Tibial nerve (tissue), 4 donors: ENCODE measurements at regions not wholly inside any gene's neighbourhood (a gene's known extent, or its start where the extent isn't known, plus 50 kb on each side); places are given as distances from the start of the nearest gene placed in this dataset.
A peak's percentile ranks its signal among the peaks of the same experiment; 100 is the strongest.

ENCODE experiments used
- DNase-seq, 2 donors: peaks; one replicate each; pipeline ENCODE4 v3.0.0-alpha.2; 2019; ENCODE audit warnings: low spot score in 2 of 2
- H3K27ac ChIP-seq, 4 donors: fragments of 200-600 bp; sonication (generic) in 3 of 4; one replicate each; pipeline ENCODE4 v1.5.1; 2017 to 2019; ENCODE audit warnings: mild to moderate bottlenecking in 1 of 4
- H3K27me3 ChIP-seq, 2 donors: fragments of 200-600 bp; sonication (generic) in 1 of 2; one replicate each; pipeline versions ENCODE4 v1.5.1 to v1.6.0; 2017 to 2019
- H3K36me3 ChIP-seq, 3 donors: fragments of 200-600 bp; sonication (generic); one replicate each; pipeline ENCODE4 v1.5.1; 2018 to 2019
- H3K4me1 ChIP-seq, 4 donors: fragments of 200-600 bp; sonication (generic) in 3 of 4; one replicate each; pipeline ENCODE4 v1.5.1; 2017 to 2019
- H3K4me3 ChIP-seq, 4 donors: fragments of 200-600 bp; sonication (generic) in 3 of 4; one replicate each; pipeline ENCODE4 v1.5.1; 2017 to 2019; ENCODE audit warnings: mild to moderate bottlenecking in 1 of 4, moderate library complexity in 1 of 4
- H3K9me3 ChIP-seq, 4 donors: fragments of 200-600 bp; sonication (generic) in 3 of 4; one replicate each; pipeline ENCODE4 v1.5.1; 2017 to 2019
- CTCF ChIP-seq, 5 experiments: fragments of 200-600 bp in 3 of 5; fragments of 450-650 bp in 2 of 5; sonication (generic) in 3 of 5; IDR thresholded peaks; one replicate each; pipeline ENCODE4 v1.5.1; 2016 to 2019; ENCODE audit warnings: antibody characterized with exemption in 5 of 5, mild to moderate bottlenecking in 3 of 5, moderate library complexity in 2 of 5
- EP300 ChIP-seq, 2 donors: sonication (generic); formaldehyde crosslinking; IDR thresholded peaks; one replicate each; pipeline ENCODE4 v1.6.1; 2017; ENCODE audit warnings: antibody characterized with exemption in 2 of 2, mild to moderate bottlenecking in 1 of 2
- POLR2A ChIP-seq, 2 donors: fragments of 450-650 bp; IDR thresholded peaks; one replicate each; pipeline ENCODE4 v1.6.1; 2017; ENCODE audit warnings: antibody characterized with exemption in 2 of 2, mild to moderate bottlenecking in 2 of 2, moderate library complexity in 2 of 2
- WGBS, 2 donors: methylation state at CpG; one replicate each; pipeline ENCODE4 v1.1.5; 2018; 5-methylcytosine and 5-hydroxymethylcytosine counted together

GRCh38 chr2:144798989-144799388 lies 279.1 kb upstream of the ZEB2 start:
- TF ChIP-seq EP300 (IDR thresholded peaks at IDR 0.05), result no peak
- TF ChIP-seq CTCF (IDR thresholded peaks at IDR 0.05), result no peak
- no peak for TF ChIP-seq POLR2A (IDR thresholded peaks at IDR 0.05)
- Histone ChIP-seq H3K36me3 (no peaks in the 10 kb centered on the region), H3K27me3 (no peaks in the 10 kb centered on the region), H3K4me3 (no peak overlapping the region), H3K27ac (no peak overlapping the region), H3K9me3 (no peaks in the 10 kb centered on the region), H3K4me1 (peaks cover 0 to 3% (median 0%) of the 10 kb centered on the region in 4 donors)
- WGBS, 2 donors, result 56 to 58% methylated on average over 3 of the region's 3 CpGs
- DNase-seq, result no peak

GRCh38 chr2:144798034-144798433 lies 278.1 kb upstream of the ZEB2 start:
- Histone ChIP-seq H3K27ac (no peak overlapping the region), H3K9me3 (no peaks in the 10 kb centered on the region), H3K36me3 (no peaks in the 10 kb centered on the region), H3K4me1 (peaks cover 0 to 3% (median 0%) of the 10 kb centered on the region in 4 donors), H3K4me3 (no peak overlapping the region), H3K27me3 (no peaks in the 10 kb centered on the region)
- DNase-seq, result no peak
- TF ChIP-seq POLR2A (IDR thresholded peaks at IDR 0.05) (no peak), CTCF (IDR thresholded peaks at IDR 0.05) (no peak), EP300 (IDR thresholded peaks at IDR 0.05) (no peak)
- 96% methylated on average over 2 of the region's 2 CpGs for WGBS, 2 donors

- Histone ChIP-seq H3K4me1 (no peaks in the 10 kb centered on the region), H3K4me3 (no peak overlapping the region), H3K27me3 (no peaks in the 10 kb centered on the region), H3K27ac (peak overlapping the region in 2 of 4 donors; percentile 9 to 65), H3K9me3 (no peaks in the 10 kb centered on the region), H3K36me3 (no peaks in the 10 kb centered on the region)
- DNase-seq, result no peak
- WGBS, 2 donors, result 70 to 75% methylated on average over 3 of the region's 3 CpGs
- TF ChIP-seq EP300 (IDR thresholded peaks at IDR 0.05), result no peak
- no peak for TF ChIP-seq CTCF (IDR thresholded peaks at IDR 0.05)
- TF ChIP-seq POLR2A (IDR thresholded peaks at IDR 0.05), result no peak
Observed at GRCh38 chr2:144796936-144797335, 277.0 kb upstream of the ZEB2 start.

GRCh38 chr2:144796164-144796563 lies 276.2 kb upstream of the ZEB2 start:
- H3K36me3 ChIP-seq, result no peaks in the 10 kb centered on the region
- DNase-seq, result no peak
- WGBS, 2 donors, result 55 to 58% methylated on average over 2 of the region's 2 CpGs
- no peak overlapping the region for H3K4me3 ChIP-seq
- H3K4me1 ChIP-seq, result no peaks in the 10 kb centered on the region
- TF ChIP-seq CTCF (IDR thresholded peaks at IDR 0.05) (no peak), EP300 (IDR thresholded peaks at IDR 0.05) (no peak), POLR2A (IDR thresholded peaks at IDR 0.05) (no peak)
- peak overlapping the region in 2 of 4 donors; percentile 9 to 65 for H3K27ac ChIP-seq
- H3K27me3 ChIP-seq, result no peaks in the 10 kb centered on the region
- no peaks in the 10 kb centered on the region for H3K9me3 ChIP-seq

GRCh38 chr2:144785253-144785652 lies 265.3 kb upstream of the ZEB2 start:
- Histone ChIP-seq H3K4me3 (no peak overlapping the region), H3K4me1 (no peaks in the 10 kb centered on the region), H3K27me3 (no peaks in the 10 kb centered on the region), H3K9me3 (peaks cover 0 to 13% (median 0%) of the 10 kb centered on the region in 4 donors), H3K27ac (no peak overlapping the region), H3K36me3 (no peaks in the 10 kb centered on the region)
- DNase-seq, result no peak
- 96 to 98% methylated on average over 4 to 5 of the region's 5 CpGs for WGBS, 2 donors
- TF ChIP-seq CTCF (IDR thresholded peaks at IDR 0.05) (no peak), EP300 (IDR thresholded peaks at IDR 0.05) (no peak), POLR2A (IDR thresholded peaks at IDR 0.05) (no peak)
